Mucosa of stomach (tissue), 1 donor: ENCODE measurements at regions not wholly inside any gene's neighbourhood (a gene's known extent, or its start where the extent isn't known, plus 50 kb on each side); places are given as distances from the start of the nearest gene placed in this dataset.
"Not testable (repeated sequence)": the region's sequence is repeated elsewhere in the genome, so short reads cannot be mapped to it uniquely, and the experiment has no call there.

Source experiments
- H3K27me3 ChIP-seq: one replicate; pipeline ENCODE4 v1.7.0; 2013; ENCODE audit warnings: mild to moderate bottlenecking, low read length; ENCODE audit not compliant: control insufficient read depth, insufficient read depth
- H3K36me3 ChIP-seq: one replicate; pipeline ENCODE4 v1.7.0; 2013; ENCODE audit warnings: low read length; ENCODE audit not compliant: control insufficient read depth, insufficient read depth
- H3K4me1 ChIP-seq: one replicate; pipeline ENCODE4 v1.7.0; 2013; ENCODE audit warnings: mild to moderate bottlenecking, low read length; ENCODE audit not compliant: control insufficient read depth, insufficient read depth
- H3K4me3 ChIP-seq: one replicate; pipeline ENCODE4 v1.7.0; 2013; ENCODE audit warnings: low read length
- H3K9ac ChIP-seq: one replicate; pipeline ENCODE4 v1.7.0; 2013; ENCODE audit warnings: mild to moderate bottlenecking, low read length, moderate library complexity
- H3K9me3 ChIP-seq: one replicate; pipeline ENCODE4 v1.7.0; 2013; ENCODE audit warnings: mild to moderate bottlenecking, low read length, moderate library complexity; ENCODE audit not compliant: control insufficient read depth
- donor health status: Pancreatic carcinoma.

DNA sequence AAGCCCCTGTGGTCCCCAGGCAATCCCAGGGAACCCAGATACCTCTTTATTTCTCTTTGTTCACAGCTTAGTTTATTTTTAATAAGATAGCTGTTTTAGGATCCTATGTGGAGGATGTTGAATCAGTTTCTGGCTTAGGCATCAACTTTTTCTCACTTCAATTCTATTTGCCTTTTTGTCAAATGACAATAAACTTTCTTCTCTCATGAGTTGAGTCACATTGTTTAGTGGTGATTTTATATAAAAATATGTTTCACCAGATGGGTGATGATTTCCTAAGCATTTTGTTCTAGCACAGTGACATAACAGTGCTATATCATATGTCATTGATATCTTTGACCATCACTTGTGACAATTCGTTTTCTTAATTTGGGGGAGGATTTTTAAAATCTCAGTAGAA, 198.1 kb upstream of the PUDP start:
- no peak overlapping the region for H3K9ac ChIP-seq
- H3K9me3 ChIP-seq: no peaks in the 10 kb centered on the region
- H3K36me3 ChIP-seq: no peaks in the 10 kb centered on the region
- H3K27me3 ChIP-seq: no peaks in the 10 kb centered on the region
- H3K4me1 ChIP-seq: no peaks in the 10 kb centered on the region
- H3K4me3 ChIP-seq: no peak overlapping the region

DNA sequence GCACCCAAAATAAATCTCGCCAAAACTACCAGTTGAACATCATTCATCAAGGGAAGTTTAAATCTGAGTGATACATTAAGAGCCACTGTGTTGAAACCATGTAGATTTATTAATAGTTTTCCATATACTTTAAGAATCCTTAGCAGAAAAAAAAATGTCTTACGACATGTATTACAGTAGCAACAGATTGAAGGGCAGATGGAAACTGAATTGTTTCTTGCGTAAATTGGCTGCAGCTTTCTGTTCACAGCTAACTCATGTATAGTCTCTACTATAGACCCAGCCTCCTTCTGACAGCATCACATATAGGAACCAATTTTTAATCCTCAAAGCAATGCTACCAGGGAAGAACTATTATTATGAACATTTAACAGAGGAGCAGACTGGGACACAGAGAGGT, 195.2 kb upstream of the PUDP start:
- no peak overlapping the region for H3K9ac ChIP-seq
- no peaks in the 10 kb centered on the region for H3K9me3 ChIP-seq
- H3K4me3 ChIP-seq: no peak overlapping the region
- no peaks in the 10 kb centered on the region for H3K27me3 ChIP-seq
- H3K4me1 ChIP-seq: no peaks in the 10 kb centered on the region
- H3K36me3 ChIP-seq: no peaks in the 10 kb centered on the region

DNA sequence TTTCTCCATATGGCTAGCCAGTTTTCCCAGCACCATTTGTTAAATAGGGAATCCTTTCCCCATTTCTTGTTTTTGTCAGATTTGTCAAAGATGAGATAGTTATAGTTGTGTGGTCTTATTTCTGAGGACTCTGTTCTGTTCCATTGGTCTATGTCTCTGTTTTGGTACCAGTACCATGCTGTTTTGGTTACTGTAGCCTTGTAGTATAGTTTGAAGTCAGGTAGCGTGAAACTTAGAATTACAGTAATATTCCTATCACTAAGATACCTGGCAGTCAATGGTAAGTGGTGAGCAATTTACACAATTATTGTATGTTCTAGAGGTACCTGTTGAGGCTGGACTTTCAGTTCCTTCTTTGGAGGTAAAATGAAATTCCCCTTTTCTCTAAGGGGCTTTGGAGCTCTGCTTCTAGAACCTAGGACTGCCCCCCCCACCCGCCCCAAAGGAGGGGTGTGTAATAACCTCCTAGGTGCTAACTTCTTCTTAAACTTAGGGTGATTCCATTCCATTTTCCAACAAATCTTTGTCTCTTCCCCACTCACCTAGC, 187.9 kb upstream of the PUDP start:
- not testable (repeated sequence) for H3K27me3 ChIP-seq, H3K36me3 ChIP-seq, H3K9me3 ChIP-seq, H3K4me1 ChIP-seq, H3K9ac ChIP-seq, H3K4me3 ChIP-seq

DNA sequence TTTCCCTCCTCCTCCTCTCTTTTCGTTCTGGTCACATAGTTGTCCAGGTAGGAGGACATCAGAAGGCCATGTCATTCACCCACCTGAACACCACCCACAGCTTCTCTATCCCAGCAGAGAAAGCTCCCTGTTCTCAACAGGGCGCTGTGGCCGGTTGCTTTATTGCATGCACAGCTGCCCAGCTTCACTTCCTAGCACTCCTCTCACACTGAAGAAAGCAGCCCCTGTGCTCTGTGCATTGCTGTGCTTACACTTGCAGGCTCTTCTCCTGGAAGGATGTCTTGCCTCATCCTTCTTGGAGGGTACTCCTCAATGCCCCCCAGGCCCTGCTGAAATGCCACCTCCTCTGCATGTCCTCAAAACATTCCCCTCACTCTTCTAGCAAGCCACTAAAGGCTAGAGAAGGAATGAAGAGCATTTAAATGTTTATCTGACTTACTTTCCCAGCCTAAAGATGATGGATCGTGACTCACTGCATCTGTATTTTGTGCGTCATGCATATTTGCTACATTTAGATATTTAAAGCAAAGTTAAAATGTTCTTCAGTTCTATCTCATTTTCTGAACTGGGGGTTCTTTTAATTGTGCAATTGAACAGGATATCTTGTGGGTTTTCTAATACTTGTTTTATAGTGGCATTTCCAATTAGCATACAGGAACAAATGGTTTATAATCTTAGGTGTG, 186.4 kb upstream of the PUDP start:
- Histone ChIP-seq H3K9ac (no peak overlapping the region), H3K4me1 (no peaks in the 10 kb centered on the region), H3K4me3 (no peak overlapping the region), H3K9me3 (no peaks in the 10 kb centered on the region), H3K27me3 (no peaks in the 10 kb centered on the region), H3K36me3 (no peaks in the 10 kb centered on the region)

DNA sequence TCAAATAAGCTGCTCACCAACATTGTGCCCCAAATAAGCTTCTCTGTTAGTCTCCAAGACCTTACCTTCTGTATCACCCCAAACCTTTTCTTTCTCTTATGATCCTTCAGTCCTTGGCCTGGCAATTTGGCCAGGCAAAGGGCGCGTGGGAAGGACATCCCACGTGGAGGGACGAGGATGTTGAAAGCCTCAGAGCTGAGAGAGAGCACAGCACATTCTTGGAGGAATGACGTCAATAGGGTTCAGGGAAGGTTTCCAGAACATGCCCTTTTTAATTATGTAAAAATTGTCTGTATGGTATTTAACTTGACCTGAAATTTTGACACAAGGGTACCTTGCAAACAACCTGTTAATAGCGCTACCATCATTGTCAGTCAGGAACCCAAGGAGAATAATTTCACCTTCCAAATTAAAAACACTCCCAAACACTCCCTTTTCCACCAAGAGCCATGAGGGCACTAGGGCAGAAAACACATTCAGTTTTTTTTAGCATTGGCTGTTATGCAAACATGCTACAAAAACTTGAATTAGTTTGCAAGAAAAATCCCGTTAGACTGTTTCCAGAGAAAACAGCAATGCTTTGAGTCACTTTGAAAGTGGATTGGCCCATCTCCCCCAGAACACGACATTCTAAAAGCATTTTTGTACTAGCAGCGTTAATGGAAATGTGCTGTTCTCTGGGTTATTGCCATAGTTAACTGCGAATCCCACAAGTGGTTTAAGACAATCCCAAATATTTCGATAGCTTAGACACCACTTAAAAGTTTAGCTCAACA, 183.2 kb upstream of the PUDP start:
- no peaks in the 10 kb centered on the region for H3K9me3 ChIP-seq

DNA sequence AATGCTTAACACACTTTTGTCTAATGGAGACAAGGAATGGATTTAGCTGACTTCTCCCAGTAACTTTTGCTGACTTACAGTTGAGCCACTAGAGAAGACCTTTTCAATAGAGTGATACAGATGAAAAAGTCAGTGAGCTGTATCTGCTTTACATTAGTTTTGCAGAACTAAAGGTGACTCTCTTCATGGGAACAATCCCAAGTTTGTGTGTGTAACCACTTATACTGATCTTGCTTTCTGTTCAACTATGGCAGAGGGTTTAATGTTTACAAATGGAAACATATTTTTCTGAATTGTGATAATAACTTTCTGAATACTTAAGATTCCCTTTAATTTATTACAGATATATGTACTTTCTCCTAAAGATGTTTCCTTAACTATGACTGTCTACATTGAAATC, 182.6 kb upstream of the PUDP start:
- Histone ChIP-seq H3K4me1 (no peaks in the 10 kb centered on the region), H3K9ac (no peak overlapping the region), H3K4me3 (no peak overlapping the region), H3K27me3 (no peaks in the 10 kb centered on the region), H3K36me3 (no peaks in the 10 kb centered on the region), H3K9me3 (no peaks in the 10 kb centered on the region)

More for the DNA sequence above, 183.2 kb upstream of the PUDP start:
- no peaks in the 10 kb centered on the region for H3K27me3 ChIP-seq
- H3K4me1 ChIP-seq: no peaks in the 10 kb centered on the region
- no peak overlapping the region for H3K4me3 ChIP-seq
- no peaks in the 10 kb centered on the region for H3K36me3 ChIP-seq
- no peak overlapping the region for H3K9ac ChIP-seq

DNA sequence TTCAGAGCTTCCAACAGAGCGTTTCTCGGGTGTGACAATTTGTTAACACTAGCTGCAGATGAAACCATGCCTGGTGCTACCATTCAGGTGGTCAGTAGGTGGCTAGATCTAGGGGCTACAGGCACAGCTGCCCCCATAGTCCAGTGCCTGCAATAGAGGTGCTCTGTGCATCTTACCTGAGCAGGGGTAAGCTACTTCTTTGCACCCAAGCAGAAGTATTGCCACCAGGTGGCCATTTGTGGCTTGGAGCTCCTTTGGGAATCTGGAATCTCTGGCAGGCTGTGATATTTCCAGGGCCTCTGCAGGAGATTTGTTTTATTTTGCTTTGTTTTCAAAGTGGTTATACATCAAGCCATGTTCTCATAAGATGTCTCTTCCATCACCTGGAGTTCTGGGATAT, 170.7 kb upstream of the PUDP start:
- Histone ChIP-seq H3K4me1 (no peaks in the 10 kb centered on the region), H3K27me3 (no peaks in the 10 kb centered on the region), H3K9ac (no peak overlapping the region), H3K9me3 (no peaks in the 10 kb centered on the region), H3K36me3 (no peaks in the 10 kb centered on the region), H3K4me3 (no peak overlapping the region)

DNA sequence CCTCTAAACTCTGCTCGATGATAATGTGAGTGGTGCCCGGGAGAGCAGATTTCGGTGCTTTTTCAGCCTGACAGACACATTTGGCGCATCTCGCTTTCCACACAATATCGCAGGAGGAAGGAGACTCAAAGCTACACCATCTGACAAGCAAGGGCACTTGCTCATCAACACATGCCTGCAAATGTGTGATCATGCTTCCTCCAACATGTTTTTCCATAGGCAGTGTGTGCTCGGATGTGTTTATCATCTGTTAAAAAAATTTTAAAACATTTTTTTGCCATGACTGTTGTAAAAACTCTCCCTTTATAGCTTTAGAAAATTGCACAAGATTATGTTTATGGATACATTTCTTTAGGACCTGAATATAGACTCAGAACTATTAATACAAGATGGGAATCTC, 170.3 kb upstream of the PUDP start:
- H3K27me3 ChIP-seq: no peaks in the 10 kb centered on the region
- no peak overlapping the region for H3K4me3 ChIP-seq
- H3K4me1 ChIP-seq: no peaks in the 10 kb centered on the region
- H3K9ac ChIP-seq: no peak overlapping the region
- H3K36me3 ChIP-seq: no peaks in the 10 kb centered on the region
- H3K9me3 ChIP-seq: no peaks in the 10 kb centered on the region

DNA sequence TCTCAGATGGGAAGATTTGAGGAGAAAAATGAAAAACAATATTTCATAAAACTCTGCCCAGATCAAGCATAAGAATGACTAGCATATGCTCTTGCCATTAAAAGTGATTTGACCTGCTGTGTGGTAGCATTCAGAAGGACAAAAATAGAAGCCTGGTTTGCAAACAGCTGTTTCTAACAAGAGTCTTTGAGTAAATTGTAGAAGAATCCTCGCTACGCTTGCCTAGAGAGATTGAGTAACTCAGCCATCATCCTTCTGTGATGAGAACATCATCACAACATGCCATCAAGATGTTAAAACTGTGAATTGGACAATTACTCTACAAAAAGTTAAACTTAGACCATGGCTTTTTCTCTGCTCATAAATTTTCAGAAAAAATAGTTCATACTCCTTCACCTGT, 168.9 kb upstream of the PUDP start:
- H3K9me3 ChIP-seq: no peaks in the 10 kb centered on the region
- no peaks in the 10 kb centered on the region for H3K4me1 ChIP-seq
- H3K36me3 ChIP-seq: no peaks in the 10 kb centered on the region
- H3K27me3 ChIP-seq: no peaks in the 10 kb centered on the region
- H3K9ac ChIP-seq: no peak overlapping the region
- no peak overlapping the region for H3K4me3 ChIP-seq

DNA sequence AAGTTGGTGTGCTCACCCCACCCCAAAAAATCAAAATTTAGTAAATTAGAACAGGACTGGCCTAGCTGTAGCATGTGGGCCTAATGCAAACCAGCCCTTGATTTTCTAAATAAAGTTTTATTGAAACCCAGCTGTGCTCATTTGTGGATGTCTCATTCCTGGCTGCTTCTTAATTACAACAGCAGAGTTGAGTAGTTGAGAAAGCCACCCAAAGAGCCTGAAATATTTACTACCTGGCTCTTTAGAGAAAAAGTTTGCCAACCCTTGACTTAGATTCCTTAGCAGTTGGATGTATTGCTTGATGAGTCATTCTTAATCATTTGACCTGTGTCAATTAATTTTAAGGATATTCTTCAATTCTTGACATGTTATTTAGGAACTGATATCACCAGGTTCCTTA, 168.3 kb upstream of the PUDP start:
- H3K4me3 ChIP-seq: no peak overlapping the region
- no peaks in the 10 kb centered on the region for H3K27me3 ChIP-seq
- no peaks in the 10 kb centered on the region for H3K4me1 ChIP-seq
- no peak overlapping the region for H3K9ac ChIP-seq
- H3K36me3 ChIP-seq: no peaks in the 10 kb centered on the region
- no peaks in the 10 kb centered on the region for H3K9me3 ChIP-seq

DNA sequence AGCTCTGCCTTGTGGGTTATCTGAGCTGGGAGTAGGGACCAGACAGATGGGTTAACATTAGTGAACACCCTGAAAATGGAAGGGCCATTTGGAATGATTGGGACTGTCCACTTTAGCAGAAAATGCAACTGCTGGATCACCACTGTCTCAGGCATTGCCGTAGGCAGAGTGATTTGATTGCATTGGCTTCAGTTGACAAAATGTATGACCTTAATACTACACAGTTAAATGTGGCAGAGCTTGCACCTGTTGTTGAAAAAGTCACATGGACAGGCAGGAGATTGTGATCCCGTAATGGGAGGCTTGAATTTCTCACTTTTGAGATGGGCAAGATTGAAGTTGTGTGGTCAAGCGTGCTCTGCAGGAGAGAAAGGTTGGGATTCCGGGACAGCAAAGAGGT, 166.5 kb upstream of the PUDP start:
- Histone ChIP-seq H3K9me3 (no peaks in the 10 kb centered on the region), H3K4me1 (no peaks in the 10 kb centered on the region), H3K36me3 (no peaks in the 10 kb centered on the region), H3K9ac (no peak overlapping the region), H3K27me3 (no peaks in the 10 kb centered on the region), H3K4me3 (no peak overlapping the region)

DNA sequence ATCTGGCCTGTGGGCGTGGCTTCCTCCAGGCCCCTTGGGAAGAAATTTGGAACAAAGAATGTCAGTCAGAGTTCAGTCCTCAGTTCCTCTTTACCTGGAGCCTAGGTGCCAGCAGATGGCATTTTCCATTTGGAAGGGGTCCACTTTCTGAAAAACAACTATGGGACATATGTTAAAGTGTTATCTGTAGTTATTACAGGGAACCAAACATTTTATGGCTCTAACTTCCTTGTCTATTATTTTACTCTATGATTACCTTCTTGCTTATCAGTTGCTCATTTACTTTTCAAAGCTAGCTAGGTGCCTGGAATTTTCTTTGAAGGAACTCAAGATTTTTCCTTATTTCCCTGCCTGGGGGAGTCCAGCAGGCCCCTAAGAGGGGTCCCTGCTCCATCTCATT, 159.8 kb upstream of the PUDP start:
- Histone ChIP-seq H3K27me3 (no peaks in the 10 kb centered on the region), H3K4me3 (no peak overlapping the region), H3K4me1 (no peaks in the 10 kb centered on the region), H3K9ac (no peak overlapping the region), H3K36me3 (no peaks in the 10 kb centered on the region), H3K9me3 (no peaks in the 10 kb centered on the region)
